ENCODE measurements at regions not wholly inside any gene's neighbourhood (a gene's known extent, or its start where the extent isn't known, plus 50 kb on each side); places are given as distances from the start of the nearest gene placed in this dataset.

DNA sequence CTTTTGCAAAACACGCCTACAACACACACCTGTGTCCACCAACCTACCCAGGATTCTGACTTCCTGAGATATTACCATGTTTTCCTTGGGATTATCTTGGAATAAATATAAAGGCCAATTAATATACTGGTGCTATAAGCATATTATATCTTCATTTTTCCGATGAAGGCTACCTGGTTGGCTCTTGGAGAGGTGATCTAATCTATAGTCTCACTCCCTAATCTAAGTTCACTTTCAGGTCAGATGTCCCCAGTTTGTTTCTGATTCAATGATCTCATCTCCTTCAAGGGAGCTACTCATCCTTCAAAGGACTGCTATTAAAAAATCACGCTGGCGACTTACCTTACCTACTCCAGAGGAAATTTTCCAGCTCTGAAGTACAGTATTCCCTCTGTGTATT lies 517.5 kb downstream of the KLF5 start:
- intact Hi-C loops (cut with DNase I) = no loop called here
- no peak overlapping the region for H3K4me3 ChIP-seq
- no peaks in the 10 kb centered on the region for H3K9me3 ChIP-seq
- no peaks in the 10 kb centered on the region for H3K36me3 ChIP-seq
- no peaks in the 10 kb centered on the region for H3K4me1 ChIP-seq
- H3K27ac ChIP-seq = no peak overlapping the region
- no peaks in the 10 kb centered on the region for H3K27me3 ChIP-seq
- H3K9ac ChIP-seq (ENCODE audit: low read depth in 2 of 2, low read length in 2 of 2) = no peak overlapping the region
- TF ChIP-seq, protein P1, sequence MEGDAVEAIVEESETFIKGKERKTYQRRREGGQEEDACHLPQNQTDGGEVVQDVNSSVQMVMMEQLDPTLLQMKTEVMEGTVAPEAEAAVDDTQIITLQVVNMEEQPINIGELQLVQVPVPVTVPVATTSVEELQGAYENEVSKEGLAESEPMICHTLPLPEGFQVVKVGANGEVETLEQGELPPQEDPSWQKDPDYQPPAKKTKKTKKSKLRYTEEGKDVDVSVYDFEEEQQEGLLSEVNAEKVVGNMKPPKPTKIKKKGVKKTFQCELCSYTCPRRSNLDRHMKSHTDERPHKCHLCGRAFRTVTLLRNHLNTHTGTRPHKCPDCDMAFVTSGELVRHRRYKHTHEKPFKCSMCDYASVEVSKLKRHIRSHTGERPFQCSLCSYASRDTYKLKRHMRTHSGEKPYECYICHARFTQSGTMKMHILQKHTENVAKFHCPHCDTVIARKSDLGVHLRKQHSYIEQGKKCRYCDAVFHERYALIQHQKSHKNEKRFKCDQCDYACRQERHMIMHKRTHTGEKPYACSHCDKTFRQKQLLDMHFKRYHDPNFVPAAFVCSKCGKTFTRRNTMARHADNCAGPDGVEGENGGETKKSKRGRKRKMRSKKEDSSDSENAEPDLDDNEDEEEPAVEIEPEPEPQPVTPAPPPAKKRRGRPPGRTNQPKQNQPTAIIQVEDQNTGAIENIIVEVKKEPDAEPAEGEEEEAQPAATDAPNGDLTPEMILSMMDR (IDR thresholded peaks at IDR 0.05) = no peak
- no peak for DNase-seq

DNA sequence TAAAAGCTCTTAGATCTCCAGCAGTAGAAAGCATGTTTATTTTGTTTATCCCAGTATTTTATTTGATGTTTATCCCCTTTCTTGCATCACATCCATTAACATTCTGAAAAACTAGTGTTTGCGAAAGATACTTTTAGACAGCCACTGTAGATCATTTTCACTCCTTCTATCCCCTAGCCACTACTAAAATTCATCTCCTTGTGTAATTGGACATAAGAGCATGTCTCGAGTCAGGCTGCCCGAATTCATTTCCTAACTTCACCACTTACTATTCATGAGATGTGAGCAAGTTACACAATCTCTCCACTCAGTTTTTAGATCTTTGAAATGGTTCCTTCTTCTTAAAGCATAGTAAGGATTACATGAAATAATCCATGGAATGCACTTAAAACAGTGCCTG lies 514.0 kb downstream of the KLF5 start:
- H3K9me3 ChIP-seq = no peaks in the 10 kb centered on the region
- no peaks in the 10 kb centered on the region for H3K4me1 ChIP-seq
- no peak overlapping the region for H3K4me3 ChIP-seq
- H3K27me3 ChIP-seq = no peaks in the 10 kb centered on the region
- H3K27ac ChIP-seq = no peak overlapping the region
- H3K9ac ChIP-seq (ENCODE audit: low read depth in 2 of 2, low read length in 2 of 2) = no peak overlapping the region
- no peak for DNase-seq
- TF ChIP-seq, protein P1 (IDR thresholded peaks at IDR 0.05) = no peak
- intact Hi-C loops (cut with DNase I) = no loop called here
- H3K36me3 ChIP-seq = no peaks in the 10 kb centered on the region

DNA sequence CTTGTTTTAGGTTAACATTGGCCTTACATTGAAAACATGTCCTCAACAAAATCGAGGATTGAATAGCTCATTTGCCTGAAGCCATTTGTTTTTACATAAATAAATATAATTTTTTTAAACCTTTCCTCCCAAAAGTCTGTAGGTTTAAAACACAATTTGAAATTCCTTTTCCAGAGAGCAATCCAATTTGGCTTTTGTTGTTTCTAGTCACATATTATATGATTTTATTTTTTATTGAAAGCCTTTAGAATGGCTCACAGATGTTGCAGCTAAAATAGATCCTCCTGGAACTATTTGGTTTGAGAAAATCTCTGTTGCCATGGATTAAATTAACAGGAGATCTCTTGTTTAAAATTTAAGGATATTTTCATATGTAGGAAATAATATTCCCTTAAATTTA lies 512.6 kb downstream of the KLF5 start:
- Histone ChIP-seq H3K9ac (ENCODE audit: low read depth in 2 of 2, low read length in 2 of 2) (no peak overlapping the region), H3K36me3 (no peaks in the 10 kb centered on the region), H3K27me3 (no peaks in the 10 kb centered on the region), H3K9me3 (no peaks in the 10 kb centered on the region), H3K27ac (no peak overlapping the region), H3K4me3 (no peak overlapping the region), H3K4me1 (no peaks in the 10 kb centered on the region)
- TF ChIP-seq, protein P1 (IDR thresholded peaks at IDR 0.05) = no peak
- DNase-seq = no peak
- intact Hi-C loops (cut with DNase I) = no loop called here

DNA sequence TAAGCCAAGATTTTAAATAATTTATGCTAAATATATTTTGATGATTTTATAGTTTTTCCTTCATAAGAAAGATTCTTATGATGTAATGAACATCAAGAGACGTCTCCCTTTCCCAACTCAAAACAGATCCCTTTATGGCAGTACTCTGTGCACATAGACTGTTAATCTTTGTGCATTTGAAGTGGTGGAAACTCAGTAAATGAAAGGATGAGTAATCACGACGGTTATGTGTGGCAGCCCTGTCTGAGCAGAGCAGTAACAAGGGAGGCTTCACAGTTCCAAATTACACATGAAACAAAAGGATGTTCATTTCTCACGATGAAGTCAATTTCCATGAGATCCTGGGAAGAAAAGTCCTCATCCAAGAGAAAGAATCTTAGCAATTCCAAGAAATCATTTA lies 498.1 kb downstream of the KLF5 start:
- no peaks in the 10 kb centered on the region for H3K27me3 ChIP-seq
- TF ChIP-seq, protein P1 (IDR thresholded peaks at IDR 0.05) = no peak
- DNase-seq = no peak
- H3K4me3 ChIP-seq = no peak overlapping the region
- intact Hi-C loops (cut with DNase I) = no loop called here
- H3K36me3 ChIP-seq = no peaks in the 10 kb centered on the region
- H3K9me3 ChIP-seq = no peaks in the 10 kb centered on the region
- no peaks in the 10 kb centered on the region for H3K4me1 ChIP-seq
- no peak overlapping the region for H3K27ac ChIP-seq
- no peak overlapping the region for H3K9ac ChIP-seq (ENCODE audit: low read depth in 2 of 2, low read length in 2 of 2)

DNA sequence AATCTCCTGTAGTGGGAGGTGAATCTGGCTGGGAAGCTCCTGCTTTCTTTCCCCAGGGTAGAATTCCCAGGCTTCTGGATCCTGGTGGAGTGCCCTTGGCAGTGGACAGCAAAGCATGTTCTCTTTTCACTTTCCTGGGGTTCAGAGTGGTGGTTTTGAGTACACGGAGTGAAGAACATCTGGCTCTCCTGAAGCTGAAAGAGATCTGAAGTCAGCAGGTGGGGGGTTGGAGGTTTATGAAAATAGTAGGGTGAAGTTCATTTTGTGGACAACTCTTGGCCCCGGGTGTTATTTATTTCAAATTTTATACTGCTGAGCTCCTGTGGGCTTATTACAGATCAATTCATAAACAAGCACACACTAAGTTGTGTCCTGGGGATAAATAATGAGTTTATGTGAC lies 497.3 kb downstream of the KLF5 start:
- H3K4me3 ChIP-seq = no peak overlapping the region
- no peak for DNase-seq
- H3K9me3 ChIP-seq = no peaks in the 10 kb centered on the region
- H3K27ac ChIP-seq = no peak overlapping the region
- no peaks in the 10 kb centered on the region for H3K36me3 ChIP-seq
- intact Hi-C loops (cut with DNase I) = no loop called here
- H3K27me3 ChIP-seq = no peaks in the 10 kb centered on the region
- no peak overlapping the region for H3K9ac ChIP-seq (ENCODE audit: low read depth in 2 of 2, low read length in 2 of 2)
- no peaks in the 10 kb centered on the region for H3K4me1 ChIP-seq
- TF ChIP-seq, protein P1 (IDR thresholded peaks at IDR 0.05) = no peak

DNA sequence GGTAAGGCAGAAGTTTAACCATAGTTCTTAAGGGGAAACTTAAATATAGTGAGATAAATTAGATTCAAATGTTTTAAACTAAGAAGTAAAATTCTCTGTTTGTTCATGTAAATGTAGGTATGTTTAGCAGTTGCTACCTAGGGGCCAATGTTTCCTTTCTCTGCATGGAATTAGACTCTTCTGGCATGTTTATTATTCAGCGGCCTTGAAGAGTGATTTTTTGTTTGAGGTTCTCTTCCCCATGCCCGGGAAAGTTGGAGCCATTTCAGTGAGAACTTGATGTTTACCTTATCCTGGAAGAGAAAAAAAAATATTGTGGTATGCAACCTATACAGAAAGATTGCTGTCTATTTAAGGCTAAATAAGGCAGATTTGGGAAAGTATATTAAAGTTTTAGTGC lies 492.9 kb downstream of the KLF5 start:
- Histone ChIP-seq H3K4me1 (no peaks in the 10 kb centered on the region), H3K9ac (ENCODE audit: low read depth in 2 of 2, low read length in 2 of 2) (no peak overlapping the region), H3K27ac (no peak overlapping the region), H3K9me3 (no peaks in the 10 kb centered on the region), H3K4me3 (no peak overlapping the region), H3K27me3 (no peaks in the 10 kb centered on the region), H3K36me3 (no peaks in the 10 kb centered on the region)
- TF ChIP-seq, protein P1 (IDR thresholded peaks at IDR 0.05) = no peak
- intact Hi-C loops (cut with DNase I) = no loop called here
- DNase-seq = no peak

Measured in colonic mucosa (tissue), 4 donors.